ENCODE measurements at regions not wholly inside any gene's neighbourhood (a gene's known extent, or its start where the extent isn't known, plus 50 kb on each side); places are given as distances from the start of the nearest gene placed in this dataset.

DNA sequence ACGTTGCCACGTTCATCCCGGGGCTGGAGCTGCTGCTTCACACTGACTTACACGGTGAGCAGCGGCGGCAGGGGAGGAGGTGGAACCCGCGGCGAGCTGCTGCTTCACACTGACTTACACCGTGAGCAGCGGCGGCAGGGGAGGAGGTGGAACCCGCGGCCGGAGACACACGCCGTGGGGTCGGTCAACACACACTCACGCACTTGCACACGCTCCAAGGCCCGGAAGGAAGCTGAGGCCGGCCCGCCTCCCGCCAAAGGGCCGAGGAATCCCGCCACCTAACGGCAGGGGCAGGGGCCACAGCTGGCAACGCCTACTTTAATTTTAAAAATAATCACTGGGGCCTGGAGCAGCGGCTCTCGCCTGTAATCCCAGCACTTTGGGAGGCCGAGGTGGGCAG, 94.4 kb upstream of the FOXC1 start:
- TF ChIP-seq CTCF (IDR thresholded peaks at IDR 0.05; ENCODE audit: extremely low read depth, missing control alignments), result no peak
- DNase-seq (ENCODE audit: low spot score), result no peak

GRCh38 chr6:1515781-1516180, 93.9 kb upstream of the FOXC1 start:
- TF ChIP-seq CTCF (IDR thresholded peaks at IDR 0.05; ENCODE audit: extremely low read depth, missing control alignments), result no peak
- no peak for DNase-seq (ENCODE audit: low spot score)

DNA sequence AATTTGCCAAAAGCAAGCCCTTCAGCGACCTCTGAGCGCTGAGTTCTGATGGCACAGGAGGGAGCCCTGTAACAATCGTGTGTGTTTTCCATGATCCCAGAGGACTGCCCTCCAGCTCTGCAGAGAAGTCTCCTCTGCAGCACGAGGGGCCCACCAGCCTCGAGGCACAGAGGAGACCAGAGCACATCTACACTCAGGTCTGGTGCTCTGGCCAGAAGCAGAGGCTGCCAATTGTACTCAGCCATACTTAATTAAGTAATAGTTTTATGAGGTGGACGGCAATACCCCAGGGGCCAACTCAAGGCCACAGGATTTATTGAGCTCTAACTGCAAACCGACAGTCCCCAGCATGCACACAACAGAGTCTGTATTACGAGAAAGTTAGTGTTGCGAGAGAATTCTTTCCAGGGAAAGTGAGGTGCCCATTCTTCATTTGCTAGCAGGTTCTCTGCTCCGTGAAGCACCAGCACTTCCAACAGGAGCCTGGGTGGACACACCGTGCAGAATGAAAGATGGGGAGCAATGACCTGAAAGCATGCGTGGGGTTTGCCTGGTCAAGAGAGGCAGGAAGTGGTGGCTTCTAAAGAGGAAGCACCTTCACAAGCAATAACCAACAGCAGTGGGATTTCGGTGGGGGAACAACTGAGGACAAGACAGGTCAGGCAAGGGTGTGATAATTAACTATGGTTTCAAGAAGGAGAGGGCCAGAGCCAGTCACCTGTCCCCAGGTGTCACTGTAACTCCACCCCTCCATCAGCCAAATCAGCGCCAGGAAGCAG, 92.8 kb upstream of the FOXC1 start:
- TF ChIP-seq CTCF (IDR thresholded peaks at IDR 0.05; ENCODE audit: extremely low read depth, missing control alignments), result no peak
- DNase-seq (ENCODE audit: low spot score), result no peak

GRCh38 chr6:1518855-1519254, 90.9 kb upstream of the FOXC1 start:
- DNase-seq (ENCODE audit: low spot score), result no peak
- TF ChIP-seq CTCF (IDR thresholded peaks at IDR 0.05; ENCODE audit: extremely low read depth, missing control alignments), result no peak

- no peak for DNase-seq (ENCODE audit: low spot score)
- no peak for TF ChIP-seq CTCF (IDR thresholded peaks at IDR 0.05; ENCODE audit: extremely low read depth, missing control alignments)
Observed at GRCh38 chr6:1519597-1519996, 90.1 kb upstream of the FOXC1 start.

DNA sequence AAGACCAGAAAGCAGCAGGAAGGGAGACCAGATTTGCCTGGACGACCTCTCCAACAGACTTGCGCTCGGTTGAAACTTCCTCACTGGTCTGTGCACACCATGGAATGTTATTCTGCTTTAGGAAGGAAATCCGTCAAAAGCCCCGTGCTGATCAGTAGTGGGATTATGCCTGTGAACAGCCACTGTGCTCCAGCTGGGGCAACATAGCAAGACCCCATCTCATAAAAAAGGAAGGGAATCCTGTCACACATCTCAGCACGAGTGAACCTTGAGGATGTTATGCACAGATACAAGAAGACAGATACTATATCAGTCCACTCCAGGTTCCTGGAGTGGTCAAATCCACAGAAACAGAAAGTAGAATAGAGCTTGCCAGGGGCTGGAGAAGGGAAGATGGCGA, 86.9 kb upstream of the FOXC1 start:
- no peak for DNase-seq (ENCODE audit: low spot score)
- TF ChIP-seq CTCF (IDR thresholded peaks at IDR 0.05; ENCODE audit: extremely low read depth, missing control alignments), result no peak

GRCh38 chr6:1524040-1524480, 85.7 kb upstream of the FOXC1 start:
- peak; percentile 78 for DNase-seq (ENCODE audit: low spot score)
- peak; percentile 81 for TF ChIP-seq CTCF (IDR thresholded peaks at IDR 0.05; ENCODE audit: extremely low read depth, missing control alignments)
